Retinal pigment epithelial cell (primary cell): ENCODE measurements at regions not wholly inside any gene's neighbourhood (a gene's known extent, or its start where the extent isn't known, plus 50 kb on each side); places are given as distances from the start of the nearest gene placed in this dataset.

Experiments used
- DNase-seq: peaks from one replicate; pipeline ENCODE4 v3.0.0-alpha.2; 2010; ENCODE audit warnings: low read depth
- H3K4me3 ChIP-seq: 2 replicates; pipeline ENCODE4 v1.5.1; 2011; ENCODE audit warnings: mild to moderate bottlenecking, low read length, control low read depth, moderate library complexity
- CTCF ChIP-seq: conservative IDR thresholded peaks from 2 replicates; pipeline ENCODE4 v1.5.1; 2011; ENCODE audit warnings: low read depth, low read length, control low read depth, inconsistent platforms

- no peak overlapping the region for H3K4me3 ChIP-seq
- TF ChIP-seq CTCF, result no peak
- peak; percentile 85 for DNase-seq
Observed at GRCh38 chr6:145544041-145544440, 191.3 kb downstream of the EPM2A start.

- H3K4me3 ChIP-seq, result no peak overlapping the region
- no peak for DNase-seq
- TF ChIP-seq CTCF, result no peak
Observed at GRCh38 chr6:145544514-145544913, 190.8 kb downstream of the EPM2A start.

GRCh38 chr6:145546265-145546664, 189.1 kb downstream of the EPM2A start:
- TF ChIP-seq CTCF, result no peak
- H3K4me3 ChIP-seq, result no peak overlapping the region
- no peak for DNase-seq

GRCh38 chr6:145547594-145548335, 187.6 kb downstream of the EPM2A start:
- TF ChIP-seq CTCF, result no peak
- no peak for DNase-seq
- H3K4me3 ChIP-seq, result no peak overlapping the region

- no peak for DNase-seq
- H3K4me3 ChIP-seq, result no peak overlapping the region
- no peak for TF ChIP-seq CTCF
Observed at GRCh38 chr6:145548933-145549648, 186.2 kb downstream of the EPM2A start.

GRCh38 chr6:145551164-145551563, 184.2 kb downstream of the EPM2A start:
- no peak for DNase-seq
- no peak for TF ChIP-seq CTCF

GRCh38 chr6:145555084-145555483, 180.2 kb downstream of the EPM2A start:
- TF ChIP-seq CTCF, result no peak
- DNase-seq, result no peak
- no peak overlapping the region for H3K4me3 ChIP-seq

More at GRCh38 chr6:145551164-145551563, 184.2 kb downstream of the EPM2A start:
- H3K4me3 ChIP-seq, result no peak overlapping the region
